ENCODE measurements at regions not wholly inside any gene's neighbourhood (a gene's known extent, or its start where the extent isn't known, plus 50 kb on each side); places are given as distances from the start of the nearest gene placed in this dataset.

DNA sequence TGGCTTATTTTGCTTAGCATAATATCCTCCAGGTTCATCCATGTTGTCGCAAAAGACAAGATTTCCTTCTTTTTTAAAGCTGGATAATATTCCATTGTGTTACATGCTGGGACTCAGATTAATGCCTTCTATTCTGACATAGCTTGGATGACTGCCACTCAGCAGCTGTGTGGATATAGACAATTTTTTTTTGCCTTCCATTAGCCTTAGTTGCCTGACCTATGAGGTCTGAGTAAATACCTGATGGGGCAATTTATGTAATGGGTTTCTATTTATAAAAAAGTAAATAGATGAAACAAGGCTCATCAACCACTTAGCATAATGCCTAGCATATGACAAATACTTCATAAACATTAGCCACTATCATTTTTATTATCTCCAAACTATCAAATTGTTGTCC lies 515.4 kb downstream of the ZNF674 start:
- H3K4me1 ChIP-seq (ENCODE audit: insufficient read depth, low read length, severe bottlenecking): no peaks in the 10 kb centered on the region
- H3K36me3 ChIP-seq (ENCODE audit: insufficient read depth, low read length): no peaks in the 10 kb centered on the region
- H3K9me2 ChIP-seq (ENCODE audit: low read depth, low read length): no peaks in the 10 kb centered on the region
- no peak overlapping the region for H2AFZ ChIP-seq (ENCODE audit: low read length)
- no peak overlapping the region for H3K4me3 ChIP-seq (ENCODE audit: low read depth, low read length, poor library complexity, severe bottlenecking)
- no peaks in the 10 kb centered on the region for H3K27me3 ChIP-seq (ENCODE audit: insufficient read depth, low read length)
- H3K79me2 ChIP-seq (ENCODE audit: insufficient read depth, low read length): no peaks in the 10 kb centered on the region
- H3F3A ChIP-seq (ENCODE audit: insufficient read depth, low read length): no peaks in the 10 kb centered on the region
- no peak overlapping the region for H3K4me2 ChIP-seq (ENCODE audit: low read length)
- no peak for TF ChIP-seq EZH2 (IDR thresholded peaks at IDR 0.05; ENCODE audit: borderline replicate concordance, low read length)
- no peak for TF ChIP-seq CTCF (IDR thresholded peaks at IDR 0.05; ENCODE audit: low read length)
- no peak overlapping the region for H3K27ac ChIP-seq (ENCODE audit: low read depth, low read length, poor library complexity, severe bottlenecking)
- no peak overlapping the region for H3K9ac ChIP-seq (ENCODE audit: low read length)
- no peaks in the 10 kb centered on the region for H4K20me1 ChIP-seq (ENCODE audit: insufficient read depth, low read length)
- H3K9me3 ChIP-seq (ENCODE audit: low read length): no peaks in the 10 kb centered on the region

DNA sequence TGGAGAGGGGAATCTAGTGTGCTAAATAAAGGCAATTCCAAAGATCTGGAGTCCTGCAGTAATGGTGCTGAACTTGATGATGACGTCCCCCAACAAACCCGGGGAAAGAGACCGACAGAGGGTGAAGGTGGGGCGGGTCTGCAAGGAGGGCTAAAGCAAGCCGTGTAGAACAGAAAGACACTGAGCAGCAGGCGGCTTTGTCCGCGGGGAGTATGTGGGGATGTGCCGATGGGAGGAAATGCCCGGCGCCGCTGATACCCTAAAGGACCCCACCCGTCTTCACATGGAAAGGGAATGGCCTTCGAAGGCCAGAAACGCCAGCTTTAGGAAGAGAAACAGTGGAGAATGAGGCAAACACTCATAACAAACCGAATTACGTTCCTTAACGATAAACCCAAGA lies 528.9 kb downstream of the ZNF674 start:
- no peaks in the 10 kb centered on the region for H3K4me1 ChIP-seq (ENCODE audit: insufficient read depth, low read length, severe bottlenecking)
- no peak overlapping the region for H3K9ac ChIP-seq (ENCODE audit: low read length)
- no peaks in the 10 kb centered on the region for H3K9me2 ChIP-seq (ENCODE audit: low read depth, low read length)
- H3K27ac ChIP-seq (ENCODE audit: low read depth, low read length, poor library complexity, severe bottlenecking): no peak overlapping the region
- no peaks in the 10 kb centered on the region for H3K36me3 ChIP-seq (ENCODE audit: insufficient read depth, low read length)
- H3K9me3 ChIP-seq (ENCODE audit: low read length): no peaks in the 10 kb centered on the region
- TF ChIP-seq EZH2 (IDR thresholded peaks at IDR 0.05; ENCODE audit: borderline replicate concordance, low read length): no peak
- no peak for TF ChIP-seq CTCF (IDR thresholded peaks at IDR 0.05; ENCODE audit: low read length)
- H3K79me2 ChIP-seq (ENCODE audit: insufficient read depth, low read length): no peaks in the 10 kb centered on the region
- no peaks in the 10 kb centered on the region for H3F3A ChIP-seq (ENCODE audit: insufficient read depth, low read length)
- H3K4me3 ChIP-seq (ENCODE audit: low read depth, low read length, poor library complexity, severe bottlenecking): no peak overlapping the region
- no peak overlapping the region for H2AFZ ChIP-seq (ENCODE audit: low read length)
- H4K20me1 ChIP-seq (ENCODE audit: insufficient read depth, low read length): no peaks in the 10 kb centered on the region
- H3K4me2 ChIP-seq (ENCODE audit: low read length): no peak overlapping the region
- no peaks in the 10 kb centered on the region for H3K27me3 ChIP-seq (ENCODE audit: insufficient read depth, low read length)

GRCh38 chrX:46015653-46016052 lies 529.6 kb downstream of the ZNF674 start:
- Histone ChIP-seq H3K79me2 (ENCODE audit: insufficient read depth, low read length) (no peaks in the 10 kb centered on the region), H3K27me3 (ENCODE audit: insufficient read depth, low read length) (no peaks in the 10 kb centered on the region), H3K4me2 (ENCODE audit: low read length) (no peak overlapping the region), H3K4me1 (ENCODE audit: insufficient read depth, low read length, severe bottlenecking) (no peaks in the 10 kb centered on the region), H3F3A (ENCODE audit: insufficient read depth, low read length) (no peaks in the 10 kb centered on the region), H3K9ac (ENCODE audit: low read length) (no peak overlapping the region), H2AFZ (ENCODE audit: low read length) (no peak overlapping the region), H4K20me1 (ENCODE audit: insufficient read depth, low read length) (no peaks in the 10 kb centered on the region), H3K9me3 (ENCODE audit: low read length) (no peaks in the 10 kb centered on the region), H3K36me3 (ENCODE audit: insufficient read depth, low read length) (no peaks in the 10 kb centered on the region), H3K4me3 (ENCODE audit: low read depth, low read length, poor library complexity, severe bottlenecking) (no peak overlapping the region), H3K27ac (ENCODE audit: low read depth, low read length, poor library complexity, severe bottlenecking) (no peak overlapping the region), H3K9me2 (ENCODE audit: low read depth, low read length) (no peaks in the 10 kb centered on the region)
- TF ChIP-seq CTCF (IDR thresholded peaks at IDR 0.05; ENCODE audit: low read length) (no peak), EZH2 (IDR thresholded peaks at IDR 0.05; ENCODE audit: borderline replicate concordance, low read length) (no peak)

All from OCI-LY1 (cell line).